Mammary epithelial cell (primary cell): ENCODE measurements at regions not wholly inside any gene's neighbourhood (a gene's known extent, or its start where the extent isn't known, plus 50 kb on each side); places are given as distances from the start of the nearest gene placed in this dataset.

Source experiments
- CTCF ChIP-seq, 2 donors: IDR thresholded peaks in 1 of 2; conservative IDR thresholded peaks in 1 of 2; 2 replicates each; pipeline ENCODE4 v1.5.1; 2011 to 2012; ENCODE audit warnings: inconsistent platforms in 2 of 2, low read length in 2 of 2, mild to moderate bottlenecking in 2 of 2, control low read depth in 1 of 2, low read depth in 1 of 2; ENCODE audit not compliant: insufficient read depth in 1 of 2; ENCODE audit errors: extremely low read depth in 1 of 2
- EZH2 ChIP-seq: IDR thresholded peaks from 2 replicates; pipeline ENCODE4 v1.6.1; 2012; ENCODE audit warnings: low read length, inconsistent platforms, borderline replicate concordance

GRCh38 chr1:221510793-221511503, 230.9 kb downstream of the DUSP10 start:
- TF ChIP-seq CTCF (conservative IDR thresholded peaks at IDR 0.05 in 1 of 2, IDR thresholded peaks at IDR 0.05 in 1 of 2; ENCODE audit: extremely low read depth in 1 of 2, insufficient read depth in 1 of 2, low read depth in 1 of 2, low read length in 2 of 2) (no peak), EZH2 (no peak)
